ENCODE measurements at regions not wholly inside any gene's neighbourhood (a gene's known extent, or its start where the extent isn't known, plus 50 kb on each side); places are given as distances from the start of the nearest gene placed in this dataset.

- Histone ChIP-seq H3K36me3 (ENCODE audit: insufficient read depth) (no peaks in the 10 kb centered on the region), H3K4me2 (peak overlapping the region; percentile 9), H3K79me2 (replicated peaks; ENCODE audit: insufficient read depth) (peaks cover 5% of the 10 kb centered on the region; the same call in 1 of the 2 replicates), H3K27ac (ENCODE audit: low read depth) (peak overlapping the region; percentile 89), H3K4me1 (ENCODE audit: insufficient read depth) (peaks cover 38% of the 10 kb centered on the region), H3F3A (replicated peaks; ENCODE audit: low read depth) (no peaks in the 10 kb centered on the region), H3K27me3 (ENCODE audit: insufficient read depth) (no peaks in the 10 kb centered on the region), H3K4me3 (no peak overlapping the region), H4K20me1 (replicated peaks; ENCODE audit: insufficient read depth) (no peaks in the 10 kb centered on the region), H2AFZ (no peak overlapping the region), H3K9me2 (ENCODE audit: insufficient read depth) (no peaks in the 10 kb centered on the region)
- DNase-seq (ENCODE audit: low spot score) (peak; percentile 30), ATAC-seq (peak; percentile 61)
- peaks cover 27% of the 10 kb centered on the region for H3K36me3 Mint-ChIP-seq (ENCODE audit: low read depth)
- H3K4me1 Mint-ChIP-seq: peaks cover 52% of the 10 kb centered on the region
- H3K27ac Mint-ChIP-seq: peak overlapping the region; percentile 80
- H3K27me3 Mint-ChIP-seq (ENCODE audit: insufficient read depth, low read depth, poor library complexity): peaks cover 10% of the 10 kb centered on the region
- no peak for TF ChIP-seq JUNB (IDR thresholded peaks at IDR 0.05; ENCODE audit: unreplicated experiment)
- no peak for TF ChIP-seq CREB1 (CRISPR knock-in tag; IDR thresholded peaks at IDR 0.05; ENCODE audit: low read depth)
- no peak for TF ChIP-seq POLR2AphosphoS5 (IDR thresholded peaks at IDR 0.05; ENCODE audit: low read depth)
- no peak for TF ChIP-seq EZH2phosphoT487 (IDR thresholded peaks at IDR 0.05; ENCODE audit: unreplicated experiment)
- TF ChIP-seq ZNF331 (CRISPR knock-in tag; IDR thresholded peaks at IDR 0.05; ENCODE audit: low read depth): no peak
- TF ChIP-seq, protein P1, sequence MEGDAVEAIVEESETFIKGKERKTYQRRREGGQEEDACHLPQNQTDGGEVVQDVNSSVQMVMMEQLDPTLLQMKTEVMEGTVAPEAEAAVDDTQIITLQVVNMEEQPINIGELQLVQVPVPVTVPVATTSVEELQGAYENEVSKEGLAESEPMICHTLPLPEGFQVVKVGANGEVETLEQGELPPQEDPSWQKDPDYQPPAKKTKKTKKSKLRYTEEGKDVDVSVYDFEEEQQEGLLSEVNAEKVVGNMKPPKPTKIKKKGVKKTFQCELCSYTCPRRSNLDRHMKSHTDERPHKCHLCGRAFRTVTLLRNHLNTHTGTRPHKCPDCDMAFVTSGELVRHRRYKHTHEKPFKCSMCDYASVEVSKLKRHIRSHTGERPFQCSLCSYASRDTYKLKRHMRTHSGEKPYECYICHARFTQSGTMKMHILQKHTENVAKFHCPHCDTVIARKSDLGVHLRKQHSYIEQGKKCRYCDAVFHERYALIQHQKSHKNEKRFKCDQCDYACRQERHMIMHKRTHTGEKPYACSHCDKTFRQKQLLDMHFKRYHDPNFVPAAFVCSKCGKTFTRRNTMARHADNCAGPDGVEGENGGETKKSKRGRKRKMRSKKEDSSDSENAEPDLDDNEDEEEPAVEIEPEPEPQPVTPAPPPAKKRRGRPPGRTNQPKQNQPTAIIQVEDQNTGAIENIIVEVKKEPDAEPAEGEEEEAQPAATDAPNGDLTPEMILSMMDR (conservative IDR thresholded peaks at IDR 0.05; ENCODE audit: low read depth in 2 of 2): no peak
- TF ChIP-seq ZNF114 (CRISPR knock-in tag; IDR thresholded peaks at IDR 0.05): no peak
- TF ChIP-seq, protein P2, sequence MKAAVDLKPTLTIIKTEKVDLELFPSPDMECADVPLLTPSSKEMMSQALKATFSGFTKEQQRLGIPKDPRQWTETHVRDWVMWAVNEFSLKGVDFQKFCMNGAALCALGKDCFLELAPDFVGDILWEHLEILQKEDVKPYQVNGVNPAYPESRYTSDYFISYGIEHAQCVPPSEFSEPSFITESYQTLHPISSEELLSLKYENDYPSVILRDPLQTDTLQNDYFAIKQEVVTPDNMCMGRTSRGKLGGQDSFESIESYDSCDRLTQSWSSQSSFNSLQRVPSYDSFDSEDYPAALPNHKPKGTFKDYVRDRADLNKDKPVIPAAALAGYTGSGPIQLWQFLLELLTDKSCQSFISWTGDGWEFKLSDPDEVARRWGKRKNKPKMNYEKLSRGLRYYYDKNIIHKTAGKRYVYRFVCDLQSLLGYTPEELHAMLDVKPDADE (IDR thresholded peaks at IDR 0.05): no peak
- TF ChIP-seq EZH2 (IDR thresholded peaks at IDR 0.05; ENCODE audit: low read depth, unreplicated experiment): no peak
- TF ChIP-seq NANOG (IDR thresholded peaks at IDR 0.05; ENCODE audit: borderline replicate concordance): no peak
- TF ChIP-seq STAT1 (IDR thresholded peaks at IDR 0.05; ENCODE audit: unreplicated experiment): no peak
- TF ChIP-seq, protein P3, sequence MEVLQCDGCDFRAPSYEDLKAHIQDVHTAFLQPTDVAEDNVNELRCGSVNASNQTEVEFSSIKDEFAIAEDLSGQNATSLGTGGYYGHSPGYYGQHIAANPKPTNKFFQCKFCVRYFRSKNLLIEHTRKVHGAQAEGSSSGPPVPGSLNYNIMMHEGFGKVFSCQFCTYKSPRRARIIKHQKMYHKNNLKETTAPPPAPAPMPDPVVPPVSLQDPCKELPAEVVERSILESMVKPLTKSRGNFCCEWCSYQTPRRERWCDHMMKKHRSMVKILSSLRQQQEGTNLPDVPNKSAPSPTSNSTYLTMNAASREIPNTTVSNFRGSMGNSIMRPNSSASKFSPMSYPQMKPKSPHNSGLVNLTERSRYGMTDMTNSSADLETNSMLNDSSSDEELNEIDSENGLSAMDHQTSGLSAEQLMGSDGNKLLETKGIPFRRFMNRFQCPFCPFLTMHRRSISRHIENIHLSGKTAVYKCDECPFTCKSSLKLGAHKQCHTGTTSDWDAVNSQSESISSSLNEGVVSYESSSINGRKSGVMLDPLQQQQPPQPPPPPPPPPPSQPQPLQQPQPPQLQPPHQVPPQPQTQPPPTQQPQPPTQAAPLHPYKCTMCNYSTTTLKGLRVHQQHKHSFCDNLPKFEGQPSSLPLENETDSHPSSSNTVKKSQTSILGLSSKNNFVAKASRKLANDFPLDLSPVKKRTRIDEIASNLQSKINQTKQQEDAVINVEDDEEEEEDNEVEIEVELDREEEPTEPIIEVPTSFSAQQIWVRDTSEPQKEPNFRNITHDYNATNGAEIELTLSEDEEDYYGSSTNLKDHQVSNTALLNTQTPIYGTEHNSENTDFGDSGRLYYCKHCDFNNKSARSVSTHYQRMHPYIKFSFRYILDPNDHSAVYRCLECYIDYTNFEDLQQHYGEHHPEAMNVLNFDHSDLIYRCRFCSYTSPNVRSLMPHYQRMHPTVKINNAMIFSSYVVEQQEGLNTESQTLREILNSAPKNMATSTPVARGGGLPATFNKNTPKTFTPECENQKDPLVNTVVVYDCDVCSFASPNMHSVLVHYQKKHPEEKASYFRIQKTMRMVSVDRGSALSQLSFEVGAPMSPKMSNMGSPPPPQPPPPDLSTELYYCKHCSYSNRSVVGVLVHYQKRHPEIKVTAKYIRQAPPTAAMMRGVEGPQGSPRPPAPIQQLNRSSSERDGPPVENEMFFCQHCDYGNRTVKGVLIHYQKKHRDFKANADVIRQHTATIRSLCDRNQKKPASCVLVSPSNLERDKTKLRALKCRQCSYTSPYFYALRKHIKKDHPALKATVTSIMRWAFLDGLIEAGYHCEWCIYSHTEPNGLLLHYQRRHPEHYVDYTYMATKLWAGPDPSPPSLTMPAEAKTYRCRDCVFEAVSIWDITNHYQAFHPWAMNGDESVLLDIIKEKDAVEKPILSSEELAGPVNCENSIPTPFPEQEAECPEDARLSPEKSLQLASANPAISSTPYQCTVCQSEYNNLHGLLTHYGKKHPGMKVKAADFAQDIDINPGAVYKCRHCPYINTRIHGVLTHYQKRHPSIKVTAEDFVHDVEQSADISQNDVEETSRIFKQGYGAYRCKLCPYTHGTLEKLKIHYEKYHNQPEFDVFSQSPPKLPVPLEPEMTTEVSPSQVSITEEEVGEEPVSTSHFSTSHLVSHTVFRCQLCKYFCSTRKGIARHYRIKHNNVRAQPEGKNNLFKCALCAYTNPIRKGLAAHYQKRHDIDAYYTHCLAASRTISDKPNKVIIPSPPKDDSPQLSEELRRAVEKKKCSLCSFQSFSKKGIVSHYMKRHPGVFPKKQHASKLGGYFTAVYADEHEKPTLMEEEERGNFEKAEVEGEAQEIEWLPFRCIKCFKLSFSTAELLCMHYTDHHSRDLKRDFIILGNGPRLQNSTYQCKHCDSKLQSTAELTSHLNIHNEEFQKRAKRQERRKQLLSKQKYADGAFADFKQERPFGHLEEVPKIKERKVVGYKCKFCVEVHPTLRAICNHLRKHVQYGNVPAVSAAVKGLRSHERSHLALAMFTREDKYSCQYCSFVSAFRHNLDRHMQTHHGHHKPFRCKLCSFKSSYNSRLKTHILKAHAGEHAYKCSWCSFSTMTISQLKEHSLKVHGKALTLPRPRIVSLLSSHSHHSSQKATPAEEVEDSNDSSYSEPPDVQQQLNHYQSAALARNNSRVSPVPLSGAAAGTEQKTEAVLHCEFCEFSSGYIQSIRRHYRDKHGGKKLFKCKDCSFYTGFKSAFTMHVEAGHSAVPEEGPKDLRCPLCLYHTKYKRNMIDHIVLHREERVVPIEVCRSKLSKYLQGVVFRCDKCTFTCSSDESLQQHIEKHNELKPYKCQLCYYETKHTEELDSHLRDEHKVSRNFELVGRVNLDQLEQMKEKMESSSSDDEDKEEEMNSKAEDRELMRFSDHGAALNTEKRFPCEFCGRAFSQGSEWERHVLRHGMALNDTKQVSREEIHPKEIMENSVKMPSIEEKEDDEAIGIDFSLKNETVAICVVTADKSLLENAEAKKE (CRISPR knock-in tag; IDR thresholded peaks at IDR 0.05): no peak
- TF ChIP-seq, protein P4, sequence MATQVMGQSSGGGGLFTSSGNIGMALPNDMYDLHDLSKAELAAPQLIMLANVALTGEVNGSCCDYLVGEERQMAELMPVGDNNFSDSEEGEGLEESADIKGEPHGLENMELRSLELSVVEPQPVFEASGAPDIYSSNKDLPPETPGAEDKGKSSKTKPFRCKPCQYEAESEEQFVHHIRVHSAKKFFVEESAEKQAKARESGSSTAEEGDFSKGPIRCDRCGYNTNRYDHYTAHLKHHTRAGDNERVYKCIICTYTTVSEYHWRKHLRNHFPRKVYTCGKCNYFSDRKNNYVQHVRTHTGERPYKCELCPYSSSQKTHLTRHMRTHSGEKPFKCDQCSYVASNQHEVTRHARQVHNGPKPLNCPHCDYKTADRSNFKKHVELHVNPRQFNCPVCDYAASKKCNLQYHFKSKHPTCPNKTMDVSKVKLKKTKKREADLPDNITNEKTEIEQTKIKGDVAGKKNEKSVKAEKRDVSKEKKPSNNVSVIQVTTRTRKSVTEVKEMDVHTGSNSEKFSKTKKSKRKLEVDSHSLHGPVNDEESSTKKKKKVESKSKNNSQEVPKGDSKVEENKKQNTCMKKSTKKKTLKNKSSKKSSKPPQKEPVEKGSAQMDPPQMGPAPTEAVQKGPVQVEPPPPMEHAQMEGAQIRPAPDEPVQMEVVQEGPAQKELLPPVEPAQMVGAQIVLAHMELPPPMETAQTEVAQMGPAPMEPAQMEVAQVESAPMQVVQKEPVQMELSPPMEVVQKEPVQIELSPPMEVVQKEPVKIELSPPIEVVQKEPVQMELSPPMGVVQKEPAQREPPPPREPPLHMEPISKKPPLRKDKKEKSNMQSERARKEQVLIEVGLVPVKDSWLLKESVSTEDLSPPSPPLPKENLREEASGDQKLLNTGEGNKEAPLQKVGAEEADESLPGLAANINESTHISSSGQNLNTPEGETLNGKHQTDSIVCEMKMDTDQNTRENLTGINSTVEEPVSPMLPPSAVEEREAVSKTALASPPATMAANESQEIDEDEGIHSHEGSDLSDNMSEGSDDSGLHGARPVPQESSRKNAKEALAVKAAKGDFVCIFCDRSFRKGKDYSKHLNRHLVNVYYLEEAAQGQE (IDR thresholded peaks at IDR 0.05; ENCODE audit: unreplicated experiment): no peak
- H3K9me3 Mint-ChIP-seq: no peaks in the 10 kb centered on the region
- no peak overlapping the region for H3K4me3 Mint-ChIP-seq
Measured at GRCh38 chr9:728535-728934, 113.0 kb upstream of the DMRT1 start.

Data from GM23338 (cell line).